Adrenal gland (tissue), 5 donors: ENCODE measurements at regions not wholly inside any gene's neighbourhood (a gene's known extent, or its start where the extent isn't known, plus 50 kb on each side); places are given as distances from the start of the nearest gene placed in this dataset.

Experiments
- POLR2A ChIP-seq, 2 donors: fragments of 450-650 bp; IDR thresholded peaks; one replicate each; pipeline ENCODE4 v1.6.1; 2017; ENCODE audit warnings: antibody characterized with exemption in 2 of 2, mild to moderate bottlenecking in 2 of 2, moderate library complexity in 1 of 2
- TF ChIP-seq, protein P1 (sequence below), 6 experiments: fragments of 450-650 bp in 4 of 6; fragments of 200-600 bp in 2 of 6; sonication (generic) in 1 of 6; IDR thresholded peaks; 1 replicate in 5 of 6; 2 replicates in 1 of 6; pipeline versions ENCODE4 v1.5.1 to v1.8.0; 2016 to 2021; ENCODE audit warnings: antibody characterized with exemption in 6 of 6, mild to moderate bottlenecking in 2 of 6, moderate library complexity in 1 of 6
- donor health status: DM: no; HTN: no; CAD: no.

DNA sequence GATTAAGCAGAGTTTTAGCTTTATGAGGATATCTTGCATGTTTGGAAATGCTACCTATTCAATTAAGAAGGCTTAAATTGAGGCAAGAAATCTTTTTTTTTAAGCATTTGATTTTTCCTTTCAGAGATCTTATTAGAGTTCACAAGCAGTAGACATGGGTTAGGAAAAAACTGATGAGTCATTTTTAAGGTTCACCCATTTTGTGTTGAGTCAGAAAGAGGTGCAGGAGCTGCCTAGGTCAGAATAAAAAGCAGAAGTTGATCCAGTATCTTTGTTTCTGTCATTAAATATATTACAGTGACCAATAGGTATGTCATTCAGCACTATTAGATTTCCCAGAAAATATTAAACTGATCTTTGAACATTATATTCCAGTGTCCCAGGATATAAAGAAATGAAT, 306.8 kb downstream of the LMBRD1 start:
- TF ChIP-seq, protein P1, sequence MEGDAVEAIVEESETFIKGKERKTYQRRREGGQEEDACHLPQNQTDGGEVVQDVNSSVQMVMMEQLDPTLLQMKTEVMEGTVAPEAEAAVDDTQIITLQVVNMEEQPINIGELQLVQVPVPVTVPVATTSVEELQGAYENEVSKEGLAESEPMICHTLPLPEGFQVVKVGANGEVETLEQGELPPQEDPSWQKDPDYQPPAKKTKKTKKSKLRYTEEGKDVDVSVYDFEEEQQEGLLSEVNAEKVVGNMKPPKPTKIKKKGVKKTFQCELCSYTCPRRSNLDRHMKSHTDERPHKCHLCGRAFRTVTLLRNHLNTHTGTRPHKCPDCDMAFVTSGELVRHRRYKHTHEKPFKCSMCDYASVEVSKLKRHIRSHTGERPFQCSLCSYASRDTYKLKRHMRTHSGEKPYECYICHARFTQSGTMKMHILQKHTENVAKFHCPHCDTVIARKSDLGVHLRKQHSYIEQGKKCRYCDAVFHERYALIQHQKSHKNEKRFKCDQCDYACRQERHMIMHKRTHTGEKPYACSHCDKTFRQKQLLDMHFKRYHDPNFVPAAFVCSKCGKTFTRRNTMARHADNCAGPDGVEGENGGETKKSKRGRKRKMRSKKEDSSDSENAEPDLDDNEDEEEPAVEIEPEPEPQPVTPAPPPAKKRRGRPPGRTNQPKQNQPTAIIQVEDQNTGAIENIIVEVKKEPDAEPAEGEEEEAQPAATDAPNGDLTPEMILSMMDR (IDR thresholded peaks at IDR 0.05), result no peak
- TF ChIP-seq POLR2A (IDR thresholded peaks at IDR 0.05), result no peak
